ENCODE measurements at regions not wholly inside any gene's neighbourhood (a gene's known extent, or its start where the extent isn't known, plus 50 kb on each side); places are given as distances from the start of the nearest gene placed in this dataset.

DNA sequence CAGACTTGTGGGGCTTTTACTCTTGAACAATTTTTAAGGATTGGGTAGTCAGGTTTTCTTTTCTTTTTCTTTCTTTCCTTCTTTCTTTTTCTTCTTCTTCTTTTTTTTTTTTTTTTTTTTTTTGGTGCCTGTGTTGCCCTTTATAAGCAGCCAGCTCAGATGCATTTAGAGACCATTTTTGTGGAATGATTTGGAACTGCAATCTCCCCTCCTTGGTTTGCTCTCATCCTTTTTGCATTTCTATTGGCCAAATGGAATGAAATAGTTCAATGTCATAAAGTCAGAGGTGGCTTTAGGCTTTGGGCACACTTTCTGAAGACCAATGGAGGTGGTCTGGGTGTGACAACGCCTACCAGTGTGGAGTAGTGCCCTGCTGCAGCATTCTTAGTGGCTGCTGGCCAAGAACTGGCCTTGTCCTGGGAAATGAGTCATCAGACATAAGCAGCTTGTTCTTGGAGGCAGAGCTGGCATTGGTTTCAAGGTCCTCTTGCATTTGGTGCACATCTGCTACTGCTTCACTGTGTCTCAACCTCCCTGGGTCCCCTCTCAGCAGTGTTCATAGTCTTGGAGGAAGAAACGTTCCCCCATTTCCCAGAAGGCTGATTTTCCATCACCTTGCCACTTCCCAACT is 84.5 kb downstream of the CT47B1 start:
- no peak overlapping the region for H3K4me3 ChIP-seq (replicated peaks in 1 of 2; ENCODE audit: low read depth in 2 of 2, low read length in 2 of 2)
- DNase-seq (ENCODE audit: low read depth in 2 of 2), result peak; percentile 76 to 80
- TF ChIP-seq CTCF (IDR thresholded peaks at IDR 0.05; ENCODE audit: low read depth, low read length), result no peak

GRCh38 chrX:120790552-120790951 is 85.1 kb downstream of the CT47B1 start:
- H3K4me3 ChIP-seq (replicated peaks in 1 of 2; ENCODE audit: low read depth in 2 of 2, low read length in 2 of 2), result no peak overlapping the region
- TF ChIP-seq CTCF (IDR thresholded peaks at IDR 0.05; ENCODE audit: low read depth, low read length), result no peak
- DNase-seq (ENCODE audit: low read depth in 2 of 2), result no peak

DNA sequence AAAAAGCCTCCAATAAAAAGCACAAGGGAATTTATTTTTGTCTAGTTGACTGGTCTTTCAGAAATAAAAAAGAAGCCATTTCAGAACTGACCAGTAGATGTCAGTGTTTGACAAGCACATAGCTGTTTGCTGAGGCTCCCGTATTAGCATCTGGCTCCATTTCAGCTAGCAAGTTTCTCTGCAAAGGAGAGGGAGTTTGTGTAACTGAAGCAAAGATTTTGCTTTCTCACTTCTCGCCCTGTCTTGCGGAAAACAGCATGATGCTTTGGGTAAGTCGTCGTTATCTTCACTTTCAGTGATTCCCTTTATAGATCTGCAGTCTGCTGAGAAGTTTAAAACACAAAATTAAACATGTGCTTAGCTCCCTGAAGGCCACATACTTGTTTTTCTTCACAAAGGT is 85.5 kb downstream of the CT47B1 start:
- DNase-seq (ENCODE audit: low read depth in 2 of 2), result peak; percentile 84 to 86
- no peak overlapping the region for H3K4me3 ChIP-seq (replicated peaks in 1 of 2; ENCODE audit: low read depth in 2 of 2, low read length in 2 of 2)
- peak; percentile 62 for TF ChIP-seq CTCF (IDR thresholded peaks at IDR 0.05; ENCODE audit: low read depth, low read length)

- H3K4me3 ChIP-seq (replicated peaks in 1 of 2; ENCODE audit: low read depth in 2 of 2, low read length in 2 of 2), result no peak overlapping the region
- no peak for TF ChIP-seq CTCF (IDR thresholded peaks at IDR 0.05; ENCODE audit: low read depth, low read length)
- peak; percentile 28 to 77 for DNase-seq (ENCODE audit: low read depth in 2 of 2)
Measured at GRCh38 chrX:120781403-120781802, 94.3 kb downstream of the CT47B1 start.

- TF ChIP-seq CTCF (IDR thresholded peaks at IDR 0.05; ENCODE audit: low read depth, low read length), result no peak
- no peak for DNase-seq (ENCODE audit: low read depth in 2 of 2)
- H3K4me3 ChIP-seq (replicated peaks in 1 of 2; ENCODE audit: low read depth in 2 of 2, low read length in 2 of 2), result no peak overlapping the region
Measured at GRCh38 chrX:120775959-120776358, 99.7 kb downstream of the CT47B1 start.

GRCh38 chrX:120774606-120775005 is 101.1 kb downstream of the CT47B1 start:
- DNase-seq (ENCODE audit: low read depth in 2 of 2), result peak; percentile 29 to 58
- no peak overlapping the region for H3K4me3 ChIP-seq (replicated peaks in 1 of 2; ENCODE audit: low read depth in 2 of 2, low read length in 2 of 2)
- no peak for TF ChIP-seq CTCF (IDR thresholded peaks at IDR 0.05; ENCODE audit: low read depth, low read length)

DNA sequence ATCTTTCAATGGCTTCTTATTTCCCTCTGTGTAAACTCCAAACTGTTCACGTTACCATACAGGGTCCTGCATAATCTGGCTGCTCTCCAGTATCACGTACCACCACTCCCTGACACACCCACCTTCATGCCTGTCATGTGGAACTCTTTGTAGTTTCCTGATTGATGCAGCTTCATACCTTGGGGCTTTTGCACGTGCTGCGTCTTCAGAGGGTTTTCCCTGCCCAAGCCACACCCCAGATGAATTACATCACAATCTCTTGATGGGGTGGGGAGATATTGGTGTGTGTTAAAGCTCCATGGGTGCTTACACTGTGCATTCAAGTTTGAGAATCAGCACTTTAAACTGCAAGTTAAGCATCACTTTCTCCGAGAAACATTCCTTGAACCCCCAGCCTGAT is 101.9 kb downstream of the CT47B1 start:
- no peak overlapping the region for H3K4me3 ChIP-seq (replicated peaks in 1 of 2; ENCODE audit: low read depth in 2 of 2, low read length in 2 of 2)
- no peak for DNase-seq (ENCODE audit: low read depth in 2 of 2)
- TF ChIP-seq CTCF (IDR thresholded peaks at IDR 0.05; ENCODE audit: low read depth, low read length), result no peak
